Activated CD8-positive, alpha-beta memory T cell treated with anti-CD3 and anti-CD28 coated beads, Interleukin-2, amount 50 U/mL, for 24 hours (primary cell): ENCODE measurements at regions not wholly inside any gene's neighbourhood (a gene's known extent, or its start where the extent isn't known, plus 50 kb on each side); places are given as distances from the start of the nearest gene placed in this dataset.

ENCODE experiments used
- DNase-seq: peaks from one replicate; pipeline ENCODE4 v3.0.0-alpha.2; 2020; ENCODE audit errors: extremely low read depth

DNA sequence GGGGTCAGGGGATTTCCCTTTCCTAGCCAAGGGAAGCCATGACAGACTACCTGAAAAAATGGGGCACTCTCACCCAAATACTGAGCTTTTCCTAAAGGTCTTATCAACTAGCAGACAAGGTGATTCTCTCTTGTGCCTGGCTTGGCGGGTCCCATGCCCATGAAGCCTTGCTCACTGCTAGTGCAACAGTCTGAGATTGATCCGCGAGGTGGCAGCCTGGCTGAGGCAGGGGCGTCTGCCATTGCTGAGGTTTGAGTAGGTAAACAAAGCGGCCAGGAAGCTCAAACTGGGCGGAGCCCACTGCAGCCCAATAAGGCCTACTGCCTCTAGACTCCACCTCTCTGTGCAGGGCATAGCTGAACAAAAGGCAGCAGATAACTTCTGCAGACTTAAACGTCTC lies 152.6 kb upstream of the PMFBP1 start:
- DNase-seq: no peak

DNA sequence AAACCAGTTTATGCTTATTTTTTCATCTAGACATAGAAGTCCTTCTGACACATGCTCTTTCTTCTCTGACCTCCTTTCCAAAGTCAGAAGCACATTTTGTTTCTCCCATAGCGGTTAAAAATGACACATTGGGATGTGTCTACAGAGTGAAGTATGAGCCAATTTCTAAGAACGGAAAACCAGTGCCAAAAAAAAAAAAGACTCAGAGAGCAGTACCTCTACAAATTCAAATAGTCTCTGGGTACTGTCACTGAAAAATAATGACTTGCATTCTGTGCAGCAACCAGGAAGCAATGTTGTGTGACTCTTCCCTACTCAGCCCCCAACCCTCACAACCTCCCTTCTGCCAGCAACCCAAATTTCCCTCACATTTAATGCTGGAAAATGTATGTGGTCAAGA lies 145.5 kb upstream of the PMFBP1 start:
- DNase-seq: no peak

DNA sequence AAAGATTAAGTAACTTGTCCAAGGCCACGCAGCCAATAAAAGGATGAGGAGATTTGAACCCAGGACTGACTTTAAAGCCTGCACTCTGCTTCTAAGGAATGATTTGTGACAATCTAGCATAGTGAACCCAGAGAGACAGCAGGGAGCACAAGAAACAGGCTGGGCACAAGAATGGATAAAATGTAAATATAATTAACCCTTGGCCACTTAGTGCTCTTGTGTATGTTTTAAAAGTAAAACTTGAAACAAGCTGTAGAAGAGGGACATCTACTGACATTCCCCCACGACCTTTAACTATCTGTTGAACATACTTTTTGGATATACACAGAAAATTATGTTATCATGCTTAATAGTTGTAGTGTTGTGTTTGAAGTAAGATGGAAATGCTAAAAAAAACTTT lies 141.9 kb upstream of the PMFBP1 start:
- no peak for DNase-seq

DNA sequence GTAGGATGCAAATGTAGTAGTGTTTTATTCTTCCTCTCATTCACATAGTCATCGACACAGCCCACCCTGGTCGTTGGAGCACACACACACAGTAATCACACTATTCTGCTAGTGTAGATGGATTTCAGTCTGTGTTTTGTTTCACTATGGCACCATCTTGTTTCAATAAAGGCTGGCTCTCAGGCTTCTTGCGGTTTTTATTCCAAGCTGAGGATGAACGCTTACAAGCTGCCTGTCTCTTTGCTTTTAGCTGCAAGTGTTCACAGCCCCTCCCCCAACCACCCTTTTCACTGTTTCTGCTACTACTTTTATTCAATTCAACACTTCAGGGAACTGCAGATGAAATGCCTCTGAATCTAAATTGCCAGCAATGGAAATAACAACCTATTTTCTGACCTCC lies 140.9 kb upstream of the PMFBP1 start:
- DNase-seq: no peak

DNA sequence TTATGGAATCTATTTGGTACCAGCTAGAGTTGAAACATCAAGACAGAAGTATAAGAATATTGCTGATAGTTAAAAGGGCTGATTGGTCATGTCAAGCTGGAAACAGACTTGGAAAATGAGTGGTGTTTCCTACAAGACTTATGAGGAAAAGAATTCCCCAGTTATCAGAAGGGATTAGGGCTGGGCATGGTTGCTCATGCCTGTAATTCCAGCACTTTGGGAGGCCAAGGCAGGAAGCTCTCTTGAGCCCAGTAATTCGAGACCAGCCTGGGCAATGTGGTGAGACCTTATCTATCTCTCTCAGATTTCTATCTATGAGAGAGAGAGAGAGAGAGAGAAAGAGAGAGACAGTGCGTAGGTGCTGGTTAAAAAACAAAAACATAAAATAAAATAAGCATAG lies 139.5 kb upstream of the PMFBP1 start:
- no peak for DNase-seq

DNA sequence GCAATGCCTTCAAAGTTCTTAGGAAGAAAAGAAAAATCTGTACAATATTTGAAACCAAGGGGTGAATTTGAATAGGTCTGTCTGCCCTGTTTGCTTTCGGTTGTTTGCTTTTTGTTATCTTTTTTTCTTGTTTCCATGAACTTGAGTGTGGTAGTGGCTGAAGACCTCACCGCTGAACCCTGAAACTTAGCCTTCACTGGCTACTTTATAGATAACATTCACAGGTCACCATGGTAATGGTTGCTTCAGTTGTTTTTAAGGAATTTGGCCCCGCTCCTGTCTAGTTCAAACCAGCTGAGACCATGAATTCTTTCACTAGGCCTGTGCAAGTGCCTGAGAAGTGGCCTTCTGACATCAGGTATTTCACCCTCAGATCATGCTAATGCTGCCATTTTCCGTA lies 137.0 kb upstream of the PMFBP1 start:
- no peak for DNase-seq

DNA sequence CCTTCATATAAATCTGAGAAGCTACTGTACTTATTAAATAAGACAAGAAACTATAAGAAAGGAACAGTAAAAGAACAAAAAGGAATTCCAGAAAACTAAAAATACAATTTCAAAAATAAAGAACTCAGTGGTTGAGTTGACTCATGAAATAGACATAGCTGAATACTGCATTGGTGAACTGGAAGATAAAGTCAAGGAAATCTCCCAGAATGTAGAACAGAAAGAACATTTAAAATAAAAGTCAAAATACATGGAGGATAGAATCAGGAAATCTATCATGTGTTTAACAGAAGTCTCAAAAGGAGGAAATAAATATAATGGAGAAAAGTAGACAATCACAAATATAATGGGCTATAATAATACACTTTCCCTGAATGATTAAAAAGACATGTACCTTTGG lies 136.4 kb upstream of the PMFBP1 start:
- DNase-seq: no peak

DNA sequence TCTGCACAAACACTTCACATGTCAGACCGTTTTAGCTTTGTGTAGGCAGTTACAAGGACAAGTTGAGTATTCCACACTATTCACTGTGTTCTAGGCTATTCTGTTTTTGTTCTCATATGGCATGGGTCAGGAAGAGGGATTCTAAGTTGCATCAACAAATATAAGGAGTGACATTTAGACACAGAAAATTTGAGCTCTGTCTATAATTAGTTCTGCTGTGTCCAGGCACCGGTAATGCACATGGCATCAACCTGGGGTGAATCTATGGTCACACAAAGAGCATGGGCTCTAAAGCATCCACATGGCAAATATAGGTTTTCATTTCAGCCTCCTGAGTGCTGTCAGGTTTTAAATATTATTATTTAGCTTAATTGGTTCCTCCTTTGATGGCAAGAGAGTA lies 130.4 kb upstream of the PMFBP1 start:
- no peak for DNase-seq

DNA sequence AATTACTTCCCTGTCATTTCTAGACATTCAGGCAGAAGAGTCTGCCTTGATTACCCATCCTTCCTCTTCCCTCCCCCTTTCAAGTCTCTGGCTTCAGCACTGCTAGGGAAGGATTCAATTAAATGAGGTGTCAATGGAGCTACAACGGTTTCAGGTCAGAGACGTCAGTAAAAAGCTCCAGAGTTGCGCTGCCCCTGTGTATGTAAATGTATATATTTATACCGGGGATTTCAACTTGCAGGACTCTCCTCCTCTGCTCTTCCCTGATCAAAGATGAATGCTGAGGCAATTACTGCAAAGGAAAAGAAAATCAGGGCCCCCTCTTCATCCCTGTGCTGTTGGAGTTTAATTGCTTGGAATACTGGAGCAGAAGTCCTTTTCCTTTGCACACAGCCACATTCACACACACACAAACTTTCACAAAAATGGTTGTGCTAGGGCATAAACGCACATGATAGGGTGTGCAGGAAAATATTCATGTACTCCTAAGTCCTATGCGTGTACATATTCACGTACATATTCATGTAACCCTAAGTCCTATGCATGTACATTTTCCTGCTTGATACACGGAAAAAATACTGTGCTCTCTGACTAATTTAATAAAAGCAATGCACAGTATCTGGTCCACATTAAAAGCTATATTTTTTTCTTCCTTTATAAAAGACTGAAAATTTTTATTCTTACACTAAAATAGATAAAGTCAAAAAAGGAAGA lies 129.7 kb upstream of the PMFBP1 start:
- no peak for DNase-seq

DNA sequence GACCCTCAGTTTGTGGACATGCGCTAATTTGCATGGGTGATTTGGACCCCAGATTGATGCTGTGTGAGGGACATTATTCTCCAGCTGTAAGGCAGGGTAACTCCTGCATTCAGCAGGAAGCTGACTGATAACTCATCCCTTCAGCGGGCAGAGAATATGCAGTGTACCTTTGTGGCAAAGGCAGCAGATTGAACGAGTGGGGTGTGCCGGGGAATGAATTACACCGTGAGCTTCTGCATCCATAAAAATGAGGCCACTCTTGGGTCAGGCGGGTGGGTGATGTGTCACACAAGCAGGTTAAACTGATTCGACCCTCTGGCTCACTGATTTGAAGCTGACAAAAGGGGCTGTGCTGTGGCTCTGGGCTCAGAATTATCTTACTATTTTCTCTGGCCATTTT lies 128.9 kb upstream of the PMFBP1 start:
- DNase-seq: no peak

DNA sequence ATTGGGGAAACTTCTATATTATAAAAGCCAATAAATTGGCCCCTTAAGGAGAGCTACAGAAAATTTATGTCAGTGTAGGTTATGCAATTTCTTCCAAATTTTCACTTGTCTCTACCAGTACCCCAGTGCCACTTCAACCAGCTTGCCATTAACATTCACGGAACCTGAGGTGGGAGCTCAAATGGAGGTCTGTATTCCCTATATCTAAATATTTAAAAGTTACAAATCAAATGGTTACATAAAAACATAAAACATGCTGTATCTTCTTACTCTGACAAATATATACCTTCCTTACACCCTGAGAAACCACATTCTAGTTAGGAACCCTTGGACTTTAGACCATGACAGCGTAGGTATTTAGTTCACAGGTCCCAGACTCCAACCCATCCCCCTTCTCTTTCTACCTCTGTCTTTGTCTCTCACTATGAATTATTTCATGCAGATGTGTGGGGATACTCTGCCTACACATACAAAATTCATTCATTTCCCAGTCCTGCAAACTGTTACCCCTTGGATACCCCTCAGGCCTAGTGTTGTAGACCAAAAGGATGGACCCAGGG lies 127.8 kb upstream of the PMFBP1 start:
- DNase-seq: no peak

DNA sequence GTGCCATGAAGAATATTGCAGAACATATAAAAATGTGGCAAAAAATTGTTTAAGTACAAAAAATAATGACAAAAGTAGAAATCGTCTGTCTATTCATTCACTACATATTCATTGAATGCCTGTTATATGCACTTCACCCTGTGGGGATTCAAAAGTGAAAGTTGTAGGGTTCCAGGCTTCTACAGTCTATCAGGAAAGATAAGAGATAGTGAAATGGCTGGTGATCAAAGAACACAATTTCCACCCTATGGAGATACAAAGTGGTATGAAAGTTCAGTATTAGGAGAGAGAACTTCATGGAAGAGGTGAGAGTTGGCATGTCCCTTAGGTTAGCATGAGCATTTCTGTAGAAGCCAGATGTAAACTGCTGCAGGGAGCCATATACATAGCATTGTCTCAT lies 127.0 kb upstream of the PMFBP1 start:
- no peak for DNase-seq

DNA sequence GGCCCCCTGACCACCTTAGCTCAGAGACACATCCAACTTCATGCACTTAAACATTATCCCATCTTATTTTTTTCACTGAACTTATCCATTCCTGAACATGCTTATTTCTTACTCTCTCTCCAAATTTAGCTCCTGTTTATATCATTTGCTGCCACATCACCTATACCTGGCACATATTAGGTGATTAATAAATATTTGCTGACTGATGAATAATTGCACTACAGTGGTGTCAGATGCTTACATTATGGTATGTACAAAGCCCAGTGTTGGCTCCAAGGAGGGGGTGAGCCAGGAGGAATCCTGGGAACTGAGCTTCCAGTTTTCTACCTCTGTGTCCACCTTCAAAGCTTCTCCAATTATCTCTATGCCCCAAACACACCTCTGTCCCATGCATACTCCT lies 124.0 kb upstream of the PMFBP1 start:
- no peak for DNase-seq

DNA sequence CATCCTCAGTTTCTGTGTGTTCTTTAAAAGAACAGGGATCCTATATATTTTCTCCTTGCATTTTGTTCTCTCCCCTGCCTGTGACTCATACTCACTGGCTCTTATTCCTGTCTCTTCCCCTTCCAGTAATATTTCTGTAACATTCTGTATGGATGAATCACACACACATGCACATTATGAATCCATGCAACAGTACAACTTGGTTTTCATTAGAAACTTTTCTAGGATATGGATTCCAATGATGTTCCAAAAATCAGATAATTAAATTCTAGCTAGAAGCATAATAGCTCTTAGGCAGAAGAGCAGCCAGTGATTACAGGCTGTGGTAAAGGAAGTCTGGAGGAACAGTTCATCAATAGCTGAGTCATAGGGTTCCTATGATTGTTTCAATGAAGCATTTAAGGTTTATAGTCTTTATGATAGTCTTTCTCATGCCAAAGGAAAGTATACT lies 119.6 kb upstream of the PMFBP1 start:
- no peak for DNase-seq

DNA sequence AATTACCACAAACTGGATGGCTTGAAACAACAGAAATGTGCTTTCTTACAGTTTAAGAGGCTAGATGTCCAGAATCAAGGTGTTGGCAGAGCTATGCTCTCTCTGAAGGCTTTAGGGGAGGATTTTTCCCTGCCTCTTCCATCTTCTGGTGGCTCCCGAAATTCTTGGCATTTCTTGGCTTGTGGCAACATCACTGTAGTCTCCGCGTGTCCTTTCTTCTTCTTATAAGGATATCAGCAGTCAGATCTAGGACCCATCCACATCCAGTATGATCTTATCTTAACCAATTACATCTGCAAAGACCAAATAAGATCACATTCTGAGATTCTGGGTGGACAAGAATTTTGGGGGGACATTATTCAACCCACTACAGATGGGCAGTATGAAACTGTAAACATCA lies 119.2 kb upstream of the PMFBP1 start:
- no peak for DNase-seq

DNA sequence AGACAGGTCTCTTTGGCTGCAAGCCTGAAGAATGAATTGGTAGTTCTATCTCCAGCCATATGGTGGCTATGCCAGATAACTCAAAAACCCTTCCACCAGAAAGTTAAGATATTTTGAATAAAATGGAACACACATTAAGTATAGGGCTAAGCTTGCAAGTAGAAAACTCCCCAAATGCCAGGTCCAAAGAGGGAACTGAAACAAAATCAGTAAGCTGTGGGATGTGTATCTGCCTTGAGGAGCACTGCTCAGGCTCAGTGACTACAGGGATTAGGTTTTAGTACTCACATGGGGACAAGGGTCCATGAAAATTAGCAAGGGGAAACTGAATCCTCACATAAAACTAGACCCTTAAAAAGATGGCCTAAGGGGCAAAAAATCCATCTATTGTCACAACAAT lies 115.7 kb upstream of the PMFBP1 start:
- DNase-seq: no peak

DNA sequence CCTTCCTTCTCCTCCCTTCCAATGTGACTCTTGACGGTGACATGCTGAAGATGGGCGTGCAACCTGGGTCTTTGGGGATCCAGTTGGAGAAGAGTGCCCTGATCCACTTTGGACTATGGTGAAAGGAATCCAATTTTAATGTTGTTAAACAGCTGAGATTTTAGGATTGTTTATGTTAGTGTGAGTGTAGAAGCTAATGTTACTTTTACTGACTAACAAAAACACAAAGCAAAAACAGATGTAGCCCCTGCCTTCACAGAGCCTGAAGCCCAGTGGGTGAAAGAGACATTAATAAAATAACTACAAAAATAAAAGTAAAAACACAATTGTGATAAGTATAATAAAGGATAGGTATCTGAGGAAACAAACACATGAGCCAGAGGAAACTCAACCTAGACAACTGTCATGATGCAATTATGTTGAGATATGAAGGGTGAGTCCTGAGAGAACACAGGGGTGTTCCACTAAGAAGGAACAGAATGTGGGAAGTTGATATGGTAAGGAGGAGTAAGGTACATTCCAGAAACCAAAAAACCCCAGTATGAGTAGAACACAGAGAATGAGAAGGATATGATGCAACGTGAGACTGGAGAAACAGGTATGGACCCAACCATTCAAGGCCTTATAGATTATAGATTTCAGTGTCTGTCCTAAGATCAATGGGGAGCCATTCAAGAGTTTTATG lies 115.1 kb upstream of the PMFBP1 start:
- no peak for DNase-seq

DNA sequence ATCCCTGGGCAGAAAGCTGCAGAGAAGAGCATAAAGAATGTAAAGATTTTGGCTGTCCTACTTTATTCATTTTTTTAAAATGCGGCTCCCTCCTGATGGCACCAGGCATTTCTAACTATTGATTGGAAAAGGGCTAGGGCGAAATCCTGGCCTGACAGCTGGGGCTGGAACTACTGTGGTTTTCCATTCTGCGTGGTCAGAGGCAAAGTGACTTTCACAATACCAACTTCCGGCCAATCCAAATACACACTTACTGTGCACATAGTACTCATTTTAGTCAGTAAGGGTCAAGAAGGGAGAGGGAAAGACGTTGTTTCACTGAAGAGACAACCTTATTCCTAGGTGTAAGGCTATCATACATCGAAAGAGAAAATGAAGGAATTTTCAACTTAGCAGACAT lies 113.8 kb upstream of the PMFBP1 start:
- no peak for DNase-seq

DNA sequence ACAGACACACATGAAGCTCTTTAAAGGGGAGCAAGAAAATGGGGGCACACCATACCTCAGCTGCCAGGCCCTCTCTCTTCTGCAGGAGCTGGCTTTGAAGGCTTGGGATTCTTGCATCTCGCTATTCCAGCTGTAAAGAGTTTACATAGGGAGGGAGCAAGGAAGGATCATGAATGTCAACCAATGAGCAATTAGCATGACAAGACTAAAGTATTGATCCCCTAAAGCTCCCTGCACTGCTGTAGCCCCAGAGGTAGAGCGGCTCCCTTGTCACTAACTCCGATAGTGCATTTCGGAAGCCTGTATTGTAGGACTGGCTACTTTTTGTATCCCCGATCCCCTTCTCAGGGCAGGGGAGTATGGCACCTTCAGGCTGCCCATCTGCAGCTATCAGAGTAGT lies 113.4 kb upstream of the PMFBP1 start:
- DNase-seq: no peak

DNA sequence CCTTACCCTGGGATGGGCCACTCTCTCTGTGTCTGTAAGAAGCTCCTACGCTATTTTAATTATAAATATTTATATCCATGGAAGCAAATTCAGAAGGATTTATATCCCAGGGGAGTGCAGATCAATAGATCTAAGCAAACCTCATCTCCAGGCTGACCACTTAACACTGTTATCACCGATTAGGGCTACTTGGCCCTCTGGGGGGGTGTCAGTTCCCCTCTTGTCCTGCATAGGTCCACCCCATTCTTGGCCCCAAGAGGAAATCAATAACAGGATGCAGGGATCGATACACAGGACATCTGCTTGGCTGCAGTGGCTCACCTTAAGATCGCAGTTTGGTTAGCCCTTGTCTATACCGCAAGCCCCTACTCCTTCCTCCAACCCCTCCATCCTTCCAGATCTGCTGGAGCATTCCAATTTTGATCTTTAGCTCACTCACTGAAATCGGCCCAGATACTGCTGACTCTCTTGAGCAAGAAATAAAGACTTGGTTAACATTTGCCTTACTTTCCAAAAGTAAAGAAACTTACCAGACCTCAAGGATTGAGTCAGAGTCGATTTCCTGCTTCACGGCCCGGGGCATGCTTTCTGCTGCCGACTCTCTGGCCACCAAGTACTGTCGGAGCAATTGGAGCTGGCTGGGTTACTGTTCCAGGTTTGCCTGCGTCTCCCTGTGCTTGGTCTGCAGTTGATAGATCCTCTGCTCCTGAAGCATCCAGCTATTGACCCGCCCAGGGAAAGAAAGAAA lies 112.3 kb upstream of the PMFBP1 start:
- DNase-seq: no peak

DNA sequence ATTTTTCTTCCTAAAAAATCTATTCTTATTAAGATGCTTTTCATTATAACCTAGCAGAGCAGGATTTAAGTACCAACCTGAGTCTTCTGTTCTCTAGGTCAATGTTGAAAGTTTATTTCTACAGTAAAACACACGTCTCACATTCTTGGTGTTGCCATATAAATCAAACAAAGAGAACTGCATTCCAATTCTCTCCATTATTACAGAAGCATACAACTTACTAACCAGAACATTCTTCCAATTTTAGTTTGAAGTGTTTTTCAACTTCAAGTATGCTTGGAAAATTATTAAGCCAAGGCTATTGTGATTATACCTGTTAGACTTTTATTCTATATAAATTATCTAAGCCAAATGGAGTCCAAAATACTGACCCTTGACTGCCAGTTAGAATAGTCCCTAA lies 110.4 kb upstream of the PMFBP1 start:
- no peak for DNase-seq

DNA sequence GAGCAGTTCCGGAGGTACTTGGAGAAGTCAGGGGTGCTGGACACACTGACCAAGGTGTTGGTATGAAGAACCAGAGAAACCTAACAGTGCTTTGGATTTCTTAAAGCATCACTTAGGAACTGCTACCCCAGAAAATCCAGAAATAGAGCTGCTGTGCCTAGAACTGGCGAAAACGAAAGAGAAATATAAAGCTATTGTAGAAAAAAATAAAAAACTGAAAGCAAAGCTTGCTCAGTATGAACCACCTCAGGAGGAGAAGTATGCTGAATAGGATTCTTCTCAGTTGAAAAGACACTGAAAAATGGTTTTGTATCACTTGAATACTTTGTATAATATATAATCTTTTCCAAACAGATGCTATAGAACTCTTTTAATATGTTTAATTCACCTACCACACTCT lies 106.3 kb upstream of the PMFBP1 start:
- no peak for DNase-seq

DNA sequence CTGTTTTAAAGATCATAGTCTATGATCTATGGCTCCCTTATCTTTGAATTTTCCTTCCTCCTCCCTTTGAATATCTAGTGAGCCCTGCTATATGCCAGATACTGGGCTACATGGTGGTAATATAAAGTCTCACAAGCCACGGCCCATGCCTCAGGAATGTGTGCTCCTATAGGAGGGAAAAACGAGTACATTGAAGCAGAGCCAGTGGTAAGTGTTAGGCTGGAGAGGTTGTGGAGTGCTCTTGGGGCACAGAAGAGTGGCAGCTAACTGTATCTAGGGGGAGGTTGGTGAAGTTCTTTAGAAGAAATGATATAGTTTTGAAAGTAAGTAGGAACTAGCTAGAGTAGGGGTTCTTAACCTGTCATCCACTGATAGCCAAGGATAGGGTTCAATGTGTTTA lies 105.8 kb upstream of the PMFBP1 start:
- no peak for DNase-seq
